GM21367 (cell line): ENCODE measurements at regions not wholly inside any gene's neighbourhood (a gene's known extent, or its start where the extent isn't known, plus 50 kb on each side); places are given as distances from the start of the nearest gene placed in this dataset.
"Not testable (repeated sequence)": the region's sequence is repeated elsewhere in the genome, so short reads cannot be mapped to it uniquely, and the experiment has no call there.

Experiments used
- ATAC-seq: cut with Tn5 transposase; IDR thresholded peaks from one replicate; pipeline ENCODE4 v1.9.1; 2021; ENCODE audit not compliant: unreplicated experiment

GRCh38 chr1:186775881-186776560 lies 52.7 kb upstream of the PLA2G4A start:
- no peak for ATAC-seq

GRCh38 chr1:186775036-186775435 lies 53.7 kb upstream of the PLA2G4A start:
- ATAC-seq = no peak

- ATAC-seq = no peak
Observed at GRCh38 chr1:186772228-186772627, 56.5 kb upstream of the PLA2G4A start.

- ATAC-seq = no peak
Observed at GRCh38 chr1:186770421-186770820, 58.3 kb upstream of the PLA2G4A start.

- ATAC-seq = peak; percentile 84
Observed at GRCh38 chr1:186768906-186769305, 59.8 kb upstream of the PLA2G4A start.

GRCh38 chr1:186765446-186765845 lies 63.3 kb upstream of the PLA2G4A start:
- no peak for ATAC-seq

GRCh38 chr1:186763107-186763506 lies 65.6 kb upstream of the PLA2G4A start:
- ATAC-seq = peak; percentile 54

- ATAC-seq = no peak
Observed at GRCh38 chr1:186762653-186763052, 66.1 kb upstream of the PLA2G4A start.

- peak; percentile 65 for ATAC-seq
Observed at GRCh38 chr1:186761358-186761757, 67.4 kb upstream of the PLA2G4A start.

GRCh38 chr1:186760446-186760845 lies 68.3 kb upstream of the PLA2G4A start:
- no peak for ATAC-seq

GRCh38 chr1:186758896-186759606 lies 69.7 kb upstream of the PLA2G4A start:
- ATAC-seq = not testable (repeated sequence)

GRCh38 chr1:186757851-186758250 lies 70.9 kb upstream of the PLA2G4A start:
- ATAC-seq = no peak

GRCh38 chr1:186754542-186755145 lies 74.1 kb upstream of the PLA2G4A start:
- no peak for ATAC-seq

- no peak for ATAC-seq
Observed at GRCh38 chr1:186753241-186753640, 73.0 kb upstream of the PTGS2 start.

GRCh38 chr1:186750257-186750656 lies 70.0 kb upstream of the PTGS2 start:
- no peak for ATAC-seq

GRCh38 chr1:186749820-186750219 lies 69.6 kb upstream of the PTGS2 start:
- ATAC-seq = no peak

GRCh38 chr1:186747661-186748060 lies 67.4 kb upstream of the PTGS2 start:
- no peak for ATAC-seq

GRCh38 chr1:186745531-186746146 lies 65.4 kb upstream of the PTGS2 start:
- no peak for ATAC-seq

- no peak for ATAC-seq
Observed at GRCh38 chr1:186741640-186742039, 61.4 kb upstream of the PTGS2 start.

- no peak for ATAC-seq
Observed at GRCh38 chr1:186740324-186740723, 60.1 kb upstream of the PTGS2 start.

GRCh38 chr1:186739515-186739914 lies 59.3 kb upstream of the PTGS2 start:
- no peak for ATAC-seq

- peak; percentile 71 for ATAC-seq
Observed at GRCh38 chr1:186738926-186739325, 58.7 kb upstream of the PTGS2 start.
